Testis (tissue), 2 donors: ENCODE measurements at regions not wholly inside any gene's neighbourhood (a gene's known extent, or its start where the extent isn't known, plus 50 kb on each side); places are given as distances from the start of the nearest gene placed in this dataset.

Experiments
- DNase-seq: peaks from one replicate; pipeline ENCODE4 v3.0.0-alpha.2; 2019
- H3K27ac ChIP-seq, 2 donors: fragments of 200-600 bp; sonication (generic); one replicate each; pipeline ENCODE4 v1.5.1; 2019
- H3K27me3 ChIP-seq: fragments of 200-600 bp; sonication (generic); one replicate; pipeline ENCODE4 v1.5.1; 2019
- H3K36me3 ChIP-seq: fragments of 200-600 bp; sonication (generic); one replicate; pipeline ENCODE4 v1.5.1; 2017; ENCODE audit warnings: low read depth; ENCODE audit errors: missing control alignments
- H3K4me1 ChIP-seq: fragments of 200-600 bp; sonication (generic); one replicate; pipeline ENCODE4 v1.5.1; 2019
- H3K4me3 ChIP-seq, 2 donors: fragments of 200-600 bp; sonication (generic); one replicate each; pipeline ENCODE4 v1.5.1; 2017 to 2019
- H3K9me3 ChIP-seq: fragments of 200-600 bp; sonication (generic); one replicate; pipeline ENCODE4 v1.5.1; 2017
- POLR2A ChIP-seq: fragments of 450-650 bp; IDR thresholded peaks from one replicate; pipeline ENCODE4 v1.6.1; 2017; ENCODE audit warnings: antibody characterized with exemption, mild to moderate bottlenecking, moderate library complexity
- WGBS, 2 donors: methylation state at CpG; one replicate each; pipeline ENCODE4 v1.1.5; 2018; 5-methylcytosine and 5-hydroxymethylcytosine counted together
- intact Hi-C: fragments of 100-400 bp; cut with DNase I; formaldehyde crosslinking; loops from one replicate; pipeline ENCODE4 v1.15.1; 2023; ENCODE audit warnings: low total_unique reads
- TF ChIP-seq, protein P1 (sequence below), 3 experiments: fragments of 450-650 bp in 2 of 3; fragments of 200-600 bp in 1 of 3; sonication (generic) in 1 of 3; IDR thresholded peaks; one replicate each; pipeline ENCODE4 v1.5.1; 2016 to 2019; ENCODE audit warnings: antibody characterized with exemption in 3 of 3, mild to moderate bottlenecking in 2 of 3, moderate library complexity in 1 of 3

- WGBS, 2 donors, result 48 to 58% methylated on average over 12 to 13 of the region's 13 CpGs
- Histone ChIP-seq H3K27me3 (no peaks in the 10 kb centered on the region), H3K4me1 (peaks cover 13% of the 10 kb centered on the region), H3K9me3 (no peaks in the 10 kb centered on the region), H3K36me3 (no peaks in the 10 kb centered on the region), H3K4me3 (no peak overlapping the region), H3K27ac (no peak overlapping the region)
- no peak for TF ChIP-seq POLR2A
- TF ChIP-seq, protein P1, sequence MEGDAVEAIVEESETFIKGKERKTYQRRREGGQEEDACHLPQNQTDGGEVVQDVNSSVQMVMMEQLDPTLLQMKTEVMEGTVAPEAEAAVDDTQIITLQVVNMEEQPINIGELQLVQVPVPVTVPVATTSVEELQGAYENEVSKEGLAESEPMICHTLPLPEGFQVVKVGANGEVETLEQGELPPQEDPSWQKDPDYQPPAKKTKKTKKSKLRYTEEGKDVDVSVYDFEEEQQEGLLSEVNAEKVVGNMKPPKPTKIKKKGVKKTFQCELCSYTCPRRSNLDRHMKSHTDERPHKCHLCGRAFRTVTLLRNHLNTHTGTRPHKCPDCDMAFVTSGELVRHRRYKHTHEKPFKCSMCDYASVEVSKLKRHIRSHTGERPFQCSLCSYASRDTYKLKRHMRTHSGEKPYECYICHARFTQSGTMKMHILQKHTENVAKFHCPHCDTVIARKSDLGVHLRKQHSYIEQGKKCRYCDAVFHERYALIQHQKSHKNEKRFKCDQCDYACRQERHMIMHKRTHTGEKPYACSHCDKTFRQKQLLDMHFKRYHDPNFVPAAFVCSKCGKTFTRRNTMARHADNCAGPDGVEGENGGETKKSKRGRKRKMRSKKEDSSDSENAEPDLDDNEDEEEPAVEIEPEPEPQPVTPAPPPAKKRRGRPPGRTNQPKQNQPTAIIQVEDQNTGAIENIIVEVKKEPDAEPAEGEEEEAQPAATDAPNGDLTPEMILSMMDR (IDR thresholded peaks at IDR 0.05), result peak; percentile 54 to 73 (median 59)
- peak; percentile 88 for DNase-seq
- intact Hi-C loops, result no loop called here
These were observed 370.0 kb downstream of the SLC4A3 start for GRCh38 chr2:219997341-219997851.

DNA sequence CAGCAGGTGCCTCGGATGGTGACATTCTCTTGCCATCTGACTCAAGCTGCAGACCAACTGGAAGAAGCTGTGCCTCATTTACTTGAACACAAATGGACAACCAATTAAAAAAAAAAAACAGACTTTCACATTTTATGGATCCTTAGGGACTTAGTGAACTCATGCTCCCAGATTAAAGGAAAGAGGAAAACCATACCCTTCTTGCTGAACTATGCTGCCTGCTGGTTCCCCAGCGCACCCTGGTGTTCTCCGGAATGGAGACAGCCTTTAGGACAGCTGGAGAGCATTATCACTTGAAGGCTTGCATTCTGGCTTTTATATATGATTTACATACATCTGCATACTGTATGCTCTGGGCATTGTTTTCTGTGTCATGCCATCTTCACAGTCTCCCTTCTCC is 370.7 kb downstream of the SLC4A3 start:
- no peak overlapping the region for H3K27ac ChIP-seq
- H3K4me1 ChIP-seq, result peaks cover 13% of the 10 kb centered on the region
- intact Hi-C loops, result no loop called here
- no peaks in the 10 kb centered on the region for H3K36me3 ChIP-seq
- H3K27me3 ChIP-seq, result no peaks in the 10 kb centered on the region
- no peak for DNase-seq
- H3K9me3 ChIP-seq, result no peaks in the 10 kb centered on the region
- WGBS, 2 donors, result 80 to 85% methylated on average over 3 of the region's 3 CpGs
- TF ChIP-seq, protein P1 (IDR thresholded peaks at IDR 0.05), result no peak
- no peak for TF ChIP-seq POLR2A
- H3K4me3 ChIP-seq, result no peak overlapping the region

DNA sequence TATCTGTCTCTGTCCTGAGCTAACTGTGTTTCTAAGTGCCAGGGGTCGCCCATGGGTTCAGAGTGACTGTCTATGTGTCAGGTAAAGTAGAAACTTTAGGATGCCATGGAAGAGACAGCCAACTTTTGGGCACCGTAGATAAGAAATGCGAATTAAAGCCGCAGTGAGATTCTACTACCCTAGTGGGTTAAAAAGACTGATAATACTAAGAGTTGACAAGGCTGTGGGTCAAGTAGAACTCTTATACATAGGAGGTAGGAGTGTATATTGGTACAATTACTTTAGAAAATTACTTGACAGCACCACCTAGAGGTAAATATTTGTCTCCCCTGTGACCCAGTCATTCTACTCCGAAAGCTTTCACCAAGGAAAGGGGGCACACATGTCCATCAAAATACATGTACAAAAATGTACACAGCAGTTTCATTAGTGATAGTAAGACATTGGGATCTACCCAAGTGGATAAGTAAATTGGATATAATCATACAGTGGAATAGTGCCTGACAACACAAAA is 371.3 kb downstream of the SLC4A3 start:
- Histone ChIP-seq H3K4me1 (peaks cover 13% of the 10 kb centered on the region), H3K4me3 (no peak overlapping the region), H3K27ac (no peak overlapping the region), H3K27me3 (no peaks in the 10 kb centered on the region), H3K36me3 (no peaks in the 10 kb centered on the region), H3K9me3 (no peaks in the 10 kb centered on the region)
- 72 to 88% methylated on average over 5 of the region's 5 CpGs for WGBS, 2 donors
- intact Hi-C loops, result no loop called here
- DNase-seq, result no peak
- TF ChIP-seq POLR2A, result no peak
- TF ChIP-seq, protein P1 (IDR thresholded peaks at IDR 0.05), result peak in 1 of 3 experiments; percentile 10

DNA sequence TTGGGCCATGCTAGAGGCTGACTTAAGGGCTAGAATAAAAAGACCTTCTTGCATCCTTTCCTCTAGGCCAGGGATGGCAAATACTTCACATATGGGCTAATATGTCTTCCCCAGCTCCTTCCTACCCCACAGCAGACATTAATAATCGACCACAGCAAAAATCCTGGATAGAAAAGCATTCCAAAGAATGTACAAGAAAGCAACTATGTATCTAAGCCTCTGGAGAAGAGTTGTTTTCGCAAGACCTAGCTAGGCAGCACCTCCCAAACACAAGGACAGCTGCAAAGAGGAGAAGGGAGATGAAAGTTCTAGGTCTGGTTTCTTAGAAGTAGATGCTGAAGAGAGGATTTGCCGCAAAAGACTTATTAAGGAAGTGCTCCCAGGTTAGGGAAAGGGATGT is 372.6 kb downstream of the SLC4A3 start:
- 68 to 76% methylated on average over 3 of the region's 3 CpGs for WGBS, 2 donors
- Histone ChIP-seq H3K27ac (peak overlapping the region; percentile 54 to 70), H3K36me3 (no peaks in the 10 kb centered on the region), H3K4me3 (no peak overlapping the region), H3K27me3 (no peaks in the 10 kb centered on the region), H3K4me1 (peaks cover 13% of the 10 kb centered on the region), H3K9me3 (no peaks in the 10 kb centered on the region)
- TF ChIP-seq, protein P1 (IDR thresholded peaks at IDR 0.05), result no peak
- intact Hi-C loops, result loop anchor here (5.0 kb wide), 1 partner anchor 552 kb away; no protein-coding TSS in a partner anchor
- DNase-seq, result peak; percentile 50

DNA sequence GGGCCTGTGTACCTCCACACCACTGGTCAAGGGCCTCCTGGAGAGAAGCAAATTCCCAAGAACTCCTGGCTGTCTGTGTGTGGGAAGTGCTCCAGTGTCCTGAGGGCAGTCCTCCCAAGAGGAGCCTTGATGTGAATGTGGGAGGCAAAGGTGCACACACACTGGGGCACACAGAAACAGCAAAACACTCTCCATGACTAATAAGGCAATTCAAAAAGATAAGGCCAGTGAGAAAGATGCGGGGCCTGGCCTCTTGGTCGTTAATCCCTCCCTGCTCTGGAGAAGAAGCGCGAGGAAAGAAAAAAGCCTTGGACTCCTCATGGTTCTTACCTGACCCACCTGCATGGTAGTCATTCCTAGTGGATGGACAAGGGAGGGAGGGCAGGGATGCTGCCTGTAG is 373.2 kb downstream of the SLC4A3 start:
- WGBS, 2 donors, result 68 to 100% methylated on average over 4 of the region's 4 CpGs
- TF ChIP-seq, protein P1 (IDR thresholded peaks at IDR 0.05), result no peak
- no peak for TF ChIP-seq POLR2A
- Histone ChIP-seq H3K27me3 (no peaks in the 10 kb centered on the region), H3K9me3 (no peaks in the 10 kb centered on the region), H3K36me3 (no peaks in the 10 kb centered on the region), H3K4me3 (no peak overlapping the region), H3K4me1 (peaks cover 18% of the 10 kb centered on the region), H3K27ac (peak overlapping the region; percentile 54 to 70)
- intact Hi-C loops, result loop anchor here (5.0 kb wide), 1 partner anchor 552 kb away; no protein-coding TSS in a partner anchor
- DNase-seq, result no peak
